Esophagus muscularis mucosa (tissue), 4 donors: ENCODE measurements at regions not wholly inside any gene's neighbourhood (a gene's known extent, or its start where the extent isn't known, plus 50 kb on each side); places are given as distances from the start of the nearest gene placed in this dataset.

ENCODE experiments used
- DNase-seq: peaks from one replicate; pipeline ENCODE4 v3.0.0-alpha.2; 2017; ENCODE audit errors: extremely low spot score
- H3K27ac ChIP-seq, 4 donors: fragments of 200-600 bp; sonication (generic); replicated peaks in 1 of 4; 1 replicate in 3 of 4; 2 replicates in 1 of 4; pipeline ENCODE4 v1.5.1; 2016 to 2019; ENCODE audit warnings: mild to moderate bottlenecking in 1 of 4
- H3K27me3 ChIP-seq, 4 donors: fragments of 200-600 bp; sonication (generic); one replicate each; pipeline versions ENCODE4 v1.5.1 to v1.6.0; 2016 to 2019
- H3K36me3 ChIP-seq, 4 donors: fragments of 200-600 bp; sonication (generic); one replicate each; pipeline ENCODE4 v1.5.1; 2016 to 2019
- H3K4me1 ChIP-seq, 4 donors: fragments of 200-600 bp; sonication (generic); one replicate each; pipeline ENCODE4 v1.5.1; 2016 to 2019
- H3K4me3 ChIP-seq, 4 donors: fragments of 200-600 bp; sonication (generic); 1 replicate in 2 of 4; 2 replicates in 2 of 4; pipeline ENCODE4 v1.5.1; 2016 to 2019; ENCODE audit warnings: mild to moderate bottlenecking in 4 of 4, moderate library complexity in 1 of 4
- H3K9me3 ChIP-seq, 4 donors: fragments of 200-600 bp; sonication (generic); 1 replicate in 3 of 4; 2 replicates in 1 of 4; pipeline ENCODE4 v1.5.1; 2016 to 2019
- CTCF ChIP-seq, 3 experiments: fragments of 200-600 bp in 2 of 3; fragments of 450-650 bp in 1 of 3; sonication (generic) in 2 of 3; IDR thresholded peaks; one replicate each; pipeline ENCODE4 v1.5.1; 2017 to 2019; ENCODE audit warnings: antibody characterized with exemption in 3 of 3, mild to moderate bottlenecking in 2 of 3, moderate library complexity in 1 of 3
- EP300 ChIP-seq: sonication (generic); formaldehyde crosslinking; IDR thresholded peaks from one replicate; pipeline ENCODE4 v1.6.1; 2017; ENCODE audit warnings: antibody characterized with exemption
- POLR2A ChIP-seq: fragments of 450-650 bp; IDR thresholded peaks from one replicate; pipeline ENCODE4 v1.6.1; 2017; ENCODE audit warnings: antibody characterized with exemption, moderate library complexity, mild to moderate bottlenecking, low read depth
- POLR2AphosphoS5 ChIP-seq, 2 donors: sonication (generic); formaldehyde crosslinking; IDR thresholded peaks; one replicate each; pipeline ENCODE4 v1.6.1; 2017; ENCODE audit warnings: antibody characterized with exemption in 2 of 2
- WGBS: methylation state at CpG from one replicate; pipeline ENCODE4 v1.1.5; 2018; 5-methylcytosine and 5-hydroxymethylcytosine counted together
- intact Hi-C: fragments of 100-400 bp; cut with DNase I; formaldehyde crosslinking; loops from one replicate; pipeline ENCODE4 v1.15.1; 2023

- TF ChIP-seq POLR2AphosphoS5 (IDR thresholded peaks at IDR 0.05) (no peak), CTCF (IDR thresholded peaks at IDR 0.05) (no peak), EP300 (no peak), POLR2A (no peak)
- no peaks in the 10 kb centered on the region for H3K4me1 ChIP-seq
- H3K27me3 ChIP-seq = no peaks in the 10 kb centered on the region
- 72% methylated on average over 3 of the region's 3 CpGs for WGBS
- H3K4me3 ChIP-seq = no peak overlapping the region
- H3K27ac ChIP-seq = no peak overlapping the region
- DNase-seq = no peak
- peaks cover 0 to 4% (median 2%) of the 10 kb centered on the region in 4 donors for H3K9me3 ChIP-seq
- H3K36me3 ChIP-seq = no peaks in the 10 kb centered on the region
- intact Hi-C loops = no loop called here
Observed at GRCh38 chr5:143533978-143534760, 130.7 kb upstream of the NR3C1 start.

- H3K9me3 ChIP-seq = no peaks in the 10 kb centered on the region
- no peaks in the 10 kb centered on the region for H3K27me3 ChIP-seq
- H3K4me3 ChIP-seq = no peak overlapping the region
- no peak for TF ChIP-seq POLR2A
- no peak for TF ChIP-seq CTCF (IDR thresholded peaks at IDR 0.05)
- TF ChIP-seq POLR2AphosphoS5 (IDR thresholded peaks at IDR 0.05) = no peak
- TF ChIP-seq EP300 = no peak
- no peak overlapping the region for H3K27ac ChIP-seq
- 96% methylated on average over 3 of the region's 3 CpGs for WGBS
- H3K4me1 ChIP-seq = no peaks in the 10 kb centered on the region
- H3K36me3 ChIP-seq = no peaks in the 10 kb centered on the region
- intact Hi-C loops = no loop called here
- no peak for DNase-seq
Observed at GRCh38 chr5:143533475-143533874, 130.0 kb upstream of the NR3C1 start.

- H3K27me3 ChIP-seq = no peaks in the 10 kb centered on the region
- H3K9me3 ChIP-seq = no peaks in the 10 kb centered on the region
- H3K4me3 ChIP-seq = no peak overlapping the region
- no peak overlapping the region for H3K27ac ChIP-seq
- DNase-seq = no peak
- 98% methylated on average over 4 of the region's 4 CpGs for WGBS
- TF ChIP-seq POLR2AphosphoS5 (IDR thresholded peaks at IDR 0.05) (no peak), POLR2A (no peak), CTCF (IDR thresholded peaks at IDR 0.05) (no peak), EP300 (no peak)
- intact Hi-C loops = no loop called here
- H3K36me3 ChIP-seq = no peaks in the 10 kb centered on the region
- H3K4me1 ChIP-seq = no peaks in the 10 kb centered on the region
Observed at GRCh38 chr5:143527808-143528207, 124.3 kb upstream of the NR3C1 start.

GRCh38 chr5:143525176-143525575 is 121.7 kb upstream of the NR3C1 start:
- Histone ChIP-seq H3K9me3 (no peaks in the 10 kb centered on the region), H3K36me3 (no peaks in the 10 kb centered on the region), H3K27me3 (no peaks in the 10 kb centered on the region), H3K4me3 (no peak overlapping the region), H3K4me1 (no peaks in the 10 kb centered on the region), H3K27ac (no peak overlapping the region)
- DNase-seq = no peak
- intact Hi-C loops = no loop called here
- TF ChIP-seq EP300 (no peak), POLR2A (no peak), POLR2AphosphoS5 (IDR thresholded peaks at IDR 0.05) (no peak), CTCF (IDR thresholded peaks at IDR 0.05) (no peak)
- WGBS = 93% methylated on average over 1 of the region's 1 CpG
